Progenitor cell of endocrine pancreas (in vitro differentiated cells): ENCODE measurements at regions not wholly inside any gene's neighbourhood (a gene's known extent, or its start where the extent isn't known, plus 50 kb on each side); places are given as distances from the start of the nearest gene placed in this dataset.

Experiments used
- DNase-seq: peaks from one replicate; pipeline ENCODE4 v3.0.0; 2021; ENCODE audit warnings: low spot score; ENCODE audit not compliant: unreplicated experiment
- H3K27ac Mint-ChIP-seq: 2 replicates; pipeline ENCODE4 v1.8.0; 2021; ENCODE audit warnings: mild to moderate bottlenecking, moderate library complexity, mixed read lengths
- H3K27me3 Mint-ChIP-seq: 2 replicates; pipeline ENCODE4 v1.8.0; 2021; ENCODE audit warnings: mixed read lengths
- H3K36me3 Mint-ChIP-seq: 2 replicates; pipeline ENCODE4 v1.8.0; 2022; ENCODE audit warnings: mixed read lengths; ENCODE audit not compliant: insufficient read depth
- H3K4me1 Mint-ChIP-seq: 2 replicates; pipeline ENCODE4 v1.8.0; 2021; ENCODE audit warnings: low read depth, mixed read lengths
- H3K4me3 Mint-ChIP-seq: 2 replicates; pipeline ENCODE4 v1.8.0; 2021; ENCODE audit warnings: low read depth, mild to moderate bottlenecking, moderate library complexity, mixed read lengths
- H3K9me3 Mint-ChIP-seq: 2 replicates; pipeline ENCODE4 v1.8.0; 2021; ENCODE audit warnings: low read depth, mixed read lengths
- TF ChIP-seq, protein P1 (sequence below): fragments of 200-600 bp; sonication (generic); IDR thresholded peaks from one replicate; pipeline ENCODE4 v1.5.0; 2021; ENCODE audit warnings: antibody characterized with exemption, mild to moderate bottlenecking; ENCODE audit not compliant: unreplicated experiment

DNA sequence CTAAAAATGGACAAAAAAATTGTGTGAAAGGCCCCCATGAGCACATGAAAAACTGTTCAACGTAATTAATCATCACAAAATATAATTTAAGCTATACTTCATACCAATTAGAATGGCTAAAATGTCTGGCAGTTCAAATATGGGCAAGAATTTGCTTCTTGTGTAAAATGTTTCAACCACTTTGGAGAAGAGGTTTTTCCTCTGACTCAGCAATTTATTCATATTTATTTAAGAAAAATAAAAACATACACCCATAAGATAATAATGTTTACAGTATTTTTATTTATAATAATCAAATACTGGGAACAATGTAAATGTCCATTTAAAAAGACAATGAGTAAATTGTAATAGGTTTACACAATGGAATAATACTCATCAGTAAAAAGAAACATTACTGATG is 395.1 kb upstream of the KHDRBS2 start:
- no peak for DNase-seq
- no peak overlapping the region for H3K4me3 Mint-ChIP-seq
- no peak overlapping the region for H3K27ac Mint-ChIP-seq
- H3K36me3 Mint-ChIP-seq: peaks cover 1% of the 10 kb centered on the region
- TF ChIP-seq, protein P1, sequence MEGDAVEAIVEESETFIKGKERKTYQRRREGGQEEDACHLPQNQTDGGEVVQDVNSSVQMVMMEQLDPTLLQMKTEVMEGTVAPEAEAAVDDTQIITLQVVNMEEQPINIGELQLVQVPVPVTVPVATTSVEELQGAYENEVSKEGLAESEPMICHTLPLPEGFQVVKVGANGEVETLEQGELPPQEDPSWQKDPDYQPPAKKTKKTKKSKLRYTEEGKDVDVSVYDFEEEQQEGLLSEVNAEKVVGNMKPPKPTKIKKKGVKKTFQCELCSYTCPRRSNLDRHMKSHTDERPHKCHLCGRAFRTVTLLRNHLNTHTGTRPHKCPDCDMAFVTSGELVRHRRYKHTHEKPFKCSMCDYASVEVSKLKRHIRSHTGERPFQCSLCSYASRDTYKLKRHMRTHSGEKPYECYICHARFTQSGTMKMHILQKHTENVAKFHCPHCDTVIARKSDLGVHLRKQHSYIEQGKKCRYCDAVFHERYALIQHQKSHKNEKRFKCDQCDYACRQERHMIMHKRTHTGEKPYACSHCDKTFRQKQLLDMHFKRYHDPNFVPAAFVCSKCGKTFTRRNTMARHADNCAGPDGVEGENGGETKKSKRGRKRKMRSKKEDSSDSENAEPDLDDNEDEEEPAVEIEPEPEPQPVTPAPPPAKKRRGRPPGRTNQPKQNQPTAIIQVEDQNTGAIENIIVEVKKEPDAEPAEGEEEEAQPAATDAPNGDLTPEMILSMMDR: no peak
- no peaks in the 10 kb centered on the region for H3K27me3 Mint-ChIP-seq
- peaks cover 35% of the 10 kb centered on the region for H3K9me3 Mint-ChIP-seq
- no peaks in the 10 kb centered on the region for H3K4me1 Mint-ChIP-seq

DNA sequence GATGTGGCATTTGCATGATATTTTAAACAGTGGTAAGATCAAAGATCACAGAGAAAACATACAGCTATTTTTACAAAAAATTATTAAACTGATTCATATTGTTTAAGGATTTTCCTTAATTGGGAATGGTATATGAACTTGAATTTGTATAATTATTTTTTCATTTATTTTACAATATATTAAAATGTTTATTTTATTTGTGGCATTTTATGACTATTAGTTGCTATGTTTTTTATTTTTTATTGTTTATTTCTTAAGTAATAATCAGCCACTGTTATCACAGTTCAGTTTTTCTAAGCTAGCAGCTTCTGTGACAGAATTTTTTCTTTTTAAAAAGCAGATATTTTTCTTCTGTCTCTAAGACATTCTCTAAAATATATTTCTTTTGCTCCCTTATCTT is 387.0 kb upstream of the KHDRBS2 start:
- H3K9me3 Mint-ChIP-seq: peaks cover 10% of the 10 kb centered on the region

DNA sequence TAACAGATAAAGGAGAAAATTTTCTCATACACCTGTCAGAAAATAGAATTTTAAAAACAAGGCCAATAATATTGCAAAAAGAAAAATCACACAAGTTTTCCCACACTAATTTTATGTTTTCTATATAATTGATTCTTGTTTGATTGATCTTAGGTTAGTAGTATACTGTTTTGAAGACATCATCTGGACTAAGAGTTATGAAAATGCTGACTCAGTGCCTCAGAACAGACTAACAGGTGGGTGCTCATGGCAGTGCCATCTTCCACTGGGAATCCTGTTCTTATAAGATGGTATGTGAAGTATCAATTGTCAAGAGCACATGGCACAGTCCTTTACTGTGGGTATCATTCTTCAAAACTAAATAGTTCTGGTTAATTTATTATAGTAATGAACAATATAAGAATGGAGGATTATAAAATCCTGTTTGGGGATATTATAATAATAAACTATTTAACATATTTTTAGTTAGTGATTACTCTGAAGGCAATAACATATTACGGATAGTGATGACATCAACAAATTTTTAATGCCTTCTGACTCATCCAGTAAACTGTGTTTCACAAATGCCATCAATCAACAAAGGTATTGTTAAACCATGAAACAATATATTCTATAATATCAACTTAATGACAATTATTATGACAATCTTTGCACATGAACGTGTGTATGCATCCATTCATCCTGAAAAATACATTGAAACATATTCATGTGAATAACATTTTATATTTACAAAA is 384.6 kb upstream of the KHDRBS2 start:
- Mint-ChIP-seq H3K27me3 (no peaks in the 10 kb centered on the region), H3K4me1 (no peaks in the 10 kb centered on the region), H3K27ac (no peak overlapping the region), H3K4me3 (no peak overlapping the region), H3K9me3 (no peaks in the 10 kb centered on the region), H3K36me3 (no peaks in the 10 kb centered on the region)
- TF ChIP-seq, protein P1: no peak
- DNase-seq: no peak

More for the DNA sequence above, 387.0 kb upstream of the KHDRBS2 start:
- no peak for DNase-seq
- no peaks in the 10 kb centered on the region for H3K27me3 Mint-ChIP-seq
- H3K4me1 Mint-ChIP-seq: no peaks in the 10 kb centered on the region
- peaks cover 1% of the 10 kb centered on the region for H3K36me3 Mint-ChIP-seq
- TF ChIP-seq, protein P1: no peak
- no peak overlapping the region for H3K27ac Mint-ChIP-seq
- no peak overlapping the region for H3K4me3 Mint-ChIP-seq

DNA sequence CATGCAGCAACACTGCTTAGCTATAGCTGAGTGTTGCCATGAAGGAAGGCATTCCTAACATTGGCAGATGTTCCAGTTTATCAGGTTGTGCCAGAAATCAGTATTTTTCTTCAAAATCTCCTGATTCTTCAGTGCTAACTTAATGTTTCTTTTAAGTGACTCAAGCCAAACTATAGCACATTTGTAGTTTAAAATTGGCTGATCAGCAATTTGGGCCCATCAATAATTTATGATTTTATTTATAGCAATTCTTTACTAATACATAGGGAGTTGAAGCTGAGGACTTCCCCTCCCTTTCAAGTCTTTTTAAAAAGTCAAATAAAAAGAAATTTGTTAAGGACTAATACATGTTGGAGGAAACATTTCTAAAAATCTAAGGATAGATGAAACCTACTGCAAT is 383.8 kb upstream of the KHDRBS2 start:
- TF ChIP-seq, protein P1: no peak
- H3K27me3 Mint-ChIP-seq: no peaks in the 10 kb centered on the region
- no peak overlapping the region for H3K4me3 Mint-ChIP-seq
- no peak for DNase-seq
- H3K9me3 Mint-ChIP-seq: no peaks in the 10 kb centered on the region
- no peak overlapping the region for H3K27ac Mint-ChIP-seq
- H3K36me3 Mint-ChIP-seq: no peaks in the 10 kb centered on the region
- H3K4me1 Mint-ChIP-seq: no peaks in the 10 kb centered on the region

DNA sequence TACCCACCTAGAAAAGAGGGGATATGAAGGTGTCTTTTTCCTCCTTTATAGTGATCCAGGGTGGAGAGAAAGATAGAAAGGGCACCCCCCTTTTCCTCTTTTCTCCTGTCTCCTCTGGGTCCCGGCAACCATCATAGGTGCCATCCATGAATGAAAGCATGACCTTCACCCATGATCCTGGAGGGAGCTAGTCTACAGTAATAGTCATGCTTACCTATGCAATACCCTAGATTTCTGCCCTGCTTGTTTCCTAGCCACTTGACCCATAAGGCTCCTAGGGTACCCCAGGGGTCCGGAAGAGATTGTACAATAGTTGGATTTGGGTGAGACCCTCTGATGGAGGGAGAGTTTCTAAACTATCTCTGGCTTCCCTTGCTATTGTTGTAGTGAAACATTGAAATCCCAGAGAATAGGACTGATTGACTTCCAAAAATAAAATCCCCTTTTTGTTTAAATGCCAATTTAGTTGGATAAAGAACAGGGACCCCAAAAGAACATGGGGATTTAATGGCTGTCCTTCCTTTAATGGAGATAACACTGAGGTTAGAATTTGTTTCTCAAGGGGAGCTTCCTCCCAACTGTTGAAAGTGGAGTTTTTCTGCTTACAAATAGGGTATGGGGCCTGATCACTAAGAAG is 366.8 kb upstream of the KHDRBS2 start:
- no peak overlapping the region for H3K27ac Mint-ChIP-seq
- no peak for DNase-seq
- H3K4me1 Mint-ChIP-seq: no peaks in the 10 kb centered on the region
- TF ChIP-seq, protein P1: no peak
- H3K36me3 Mint-ChIP-seq: peaks cover 5% of the 10 kb centered on the region
- H3K27me3 Mint-ChIP-seq: no peaks in the 10 kb centered on the region
- H3K4me3 Mint-ChIP-seq: no peak overlapping the region
- H3K9me3 Mint-ChIP-seq: peaks cover 45% of the 10 kb centered on the region
